GM21423 (cell line): ENCODE measurements at regions not wholly inside any gene's neighbourhood (a gene's known extent, or its start where the extent isn't known, plus 50 kb on each side); places are given as distances from the start of the nearest gene placed in this dataset.

Experiments used
- ATAC-seq: cut with Tn5 transposase; IDR thresholded peaks from one replicate; pipeline ENCODE4 v1.9.1; 2021; ENCODE audit warnings: mild to moderate bottlenecking, moderate library complexity; ENCODE audit not compliant: unreplicated experiment

DNA sequence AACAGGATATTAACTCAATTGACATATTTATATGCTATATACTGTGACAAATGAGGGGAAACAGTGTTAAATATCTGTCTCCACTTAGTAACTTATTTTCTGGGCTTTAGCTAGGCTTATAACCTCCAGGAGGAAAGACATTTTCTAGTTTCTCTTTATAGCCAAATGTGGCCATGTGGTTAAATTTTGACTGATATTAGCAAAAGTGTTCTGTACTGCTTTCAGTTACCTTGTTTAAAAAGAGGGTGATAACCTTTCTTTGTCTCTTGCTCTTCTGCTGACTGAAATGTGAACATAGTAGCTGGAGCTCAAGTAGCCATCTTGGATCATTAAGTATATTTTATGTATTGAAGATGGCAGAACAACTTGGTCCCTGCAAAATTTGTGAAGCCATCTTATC lies 253.7 kb downstream of the PDHA2 start:
- peak; percentile 46 for ATAC-seq

DNA sequence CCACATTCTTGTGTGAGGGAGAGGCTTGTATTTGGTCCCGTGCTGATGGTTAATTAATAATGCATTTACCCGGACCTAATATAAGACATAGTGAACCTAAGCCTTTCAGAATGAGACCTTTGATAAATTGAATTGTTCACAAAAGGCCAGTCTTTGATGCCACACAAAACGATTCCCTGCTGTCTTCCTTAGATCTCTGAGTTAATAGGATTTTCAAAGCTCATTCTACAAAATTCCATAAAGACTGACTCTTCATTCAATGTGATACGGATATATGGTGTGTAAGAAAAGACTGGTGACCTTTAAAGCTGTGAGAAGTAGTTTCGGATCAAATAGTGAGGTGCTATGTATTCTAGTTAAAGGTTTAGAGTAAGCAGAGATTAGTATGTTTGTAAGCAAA lies 254.3 kb downstream of the PDHA2 start:
- no peak for ATAC-seq

DNA sequence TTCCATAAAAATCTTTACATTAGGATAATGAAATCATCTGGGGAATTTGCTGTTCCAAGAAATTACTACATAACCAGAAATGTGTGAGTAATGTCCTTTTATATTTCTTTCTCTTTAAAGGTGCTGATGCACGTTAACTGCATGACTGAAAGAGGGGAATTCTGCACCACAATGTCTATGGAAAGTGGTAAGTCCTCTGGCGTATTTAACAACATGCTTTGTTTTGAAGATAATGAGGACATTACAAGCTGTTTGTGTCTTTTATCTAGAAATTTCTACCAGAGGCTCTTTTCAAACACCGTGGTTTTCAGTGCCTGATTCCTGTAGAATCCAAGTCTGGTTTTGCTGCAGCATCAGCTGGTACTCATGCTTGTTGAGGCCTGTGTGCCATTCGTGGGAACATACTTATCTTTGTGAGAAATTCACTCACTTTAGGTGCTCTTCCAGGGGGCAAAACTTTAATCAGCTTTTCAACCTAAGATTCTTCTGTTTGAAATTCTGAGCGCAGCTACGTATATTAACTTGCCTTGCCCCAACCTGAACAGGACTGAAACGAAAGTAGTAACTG lies 257.2 kb downstream of the PDHA2 start:
- no peak for ATAC-seq

DNA sequence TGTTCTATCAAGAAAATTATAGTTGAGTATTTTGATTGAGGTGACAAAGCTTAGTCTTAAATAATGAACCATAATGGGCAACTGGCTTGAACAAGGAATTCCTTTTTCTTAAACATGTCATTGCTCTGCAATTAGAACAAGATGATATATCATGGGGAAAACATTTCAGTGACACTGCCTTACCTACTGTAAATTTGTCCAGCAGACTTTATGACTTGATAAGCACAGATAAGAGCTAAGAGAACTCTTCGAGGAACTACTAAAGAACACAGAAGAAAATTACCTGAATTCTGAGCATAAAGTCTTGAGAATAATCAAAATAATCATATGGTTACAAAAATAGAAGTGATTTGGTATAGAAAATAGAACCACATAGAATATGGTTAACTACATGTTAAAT lies 257.8 kb downstream of the PDHA2 start:
- no peak for ATAC-seq

DNA sequence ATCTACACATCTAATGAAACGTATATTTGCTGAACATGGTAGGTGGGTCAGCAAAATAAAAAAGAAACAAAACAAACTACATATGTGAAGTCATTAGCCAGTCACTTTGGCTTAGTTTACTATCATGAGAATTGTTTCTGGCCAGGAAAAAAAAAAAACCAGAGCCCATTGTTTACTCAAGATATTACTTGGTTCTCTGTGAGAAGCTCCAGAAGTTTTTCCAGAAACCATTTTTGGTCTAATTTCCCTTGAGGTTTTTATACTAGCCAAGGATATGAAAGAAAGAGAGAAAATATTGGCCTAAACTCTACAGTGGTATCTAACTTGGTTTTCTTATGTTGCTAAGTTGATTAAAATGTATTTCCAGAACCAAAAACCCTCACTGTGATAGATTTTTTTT lies 259.1 kb downstream of the PDHA2 start:
- no peak for ATAC-seq

DNA sequence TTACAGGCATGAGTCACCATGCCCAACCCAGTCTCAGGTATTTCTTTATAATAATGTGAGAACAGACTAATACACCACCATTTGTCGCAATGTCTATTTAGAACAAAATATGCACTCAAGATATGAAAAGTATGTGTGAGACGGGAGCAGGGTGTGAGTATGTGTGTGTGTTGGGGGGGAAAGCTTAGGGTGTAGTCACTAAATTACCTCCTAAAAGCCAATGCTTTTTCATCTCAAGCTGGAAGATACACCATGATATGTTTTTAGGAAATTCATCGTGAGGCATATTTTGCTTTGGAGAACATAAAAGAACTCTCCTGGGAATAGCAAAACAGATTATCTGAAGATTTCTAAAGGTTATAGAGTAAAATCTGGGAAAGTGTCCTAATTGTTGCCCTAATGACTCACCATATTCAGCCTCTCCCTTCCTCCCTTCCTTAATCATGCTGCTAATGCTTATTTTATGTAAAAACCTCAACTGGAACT lies 262.7 kb downstream of the PDHA2 start:
- ATAC-seq, result no peak

DNA sequence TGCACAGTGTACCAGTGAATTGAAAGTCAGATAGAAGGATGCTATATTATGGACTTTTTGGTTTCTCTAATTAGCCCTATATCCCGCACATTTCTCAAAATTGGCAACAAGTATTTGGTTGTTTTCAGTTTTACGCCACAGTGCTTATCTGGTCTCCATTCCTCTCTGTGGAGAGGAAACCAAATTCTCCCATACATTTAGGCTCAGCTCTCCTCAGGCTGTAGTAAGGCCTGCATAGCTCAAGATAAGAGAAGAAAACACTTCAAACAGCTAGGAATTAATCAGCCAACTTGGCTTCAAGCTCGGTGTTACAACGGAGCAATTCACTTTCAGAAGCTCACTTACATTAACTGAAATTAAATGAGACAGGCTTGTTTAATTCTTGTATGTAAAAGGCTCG lies 263.2 kb downstream of the PDHA2 start:
- no peak for ATAC-seq

DNA sequence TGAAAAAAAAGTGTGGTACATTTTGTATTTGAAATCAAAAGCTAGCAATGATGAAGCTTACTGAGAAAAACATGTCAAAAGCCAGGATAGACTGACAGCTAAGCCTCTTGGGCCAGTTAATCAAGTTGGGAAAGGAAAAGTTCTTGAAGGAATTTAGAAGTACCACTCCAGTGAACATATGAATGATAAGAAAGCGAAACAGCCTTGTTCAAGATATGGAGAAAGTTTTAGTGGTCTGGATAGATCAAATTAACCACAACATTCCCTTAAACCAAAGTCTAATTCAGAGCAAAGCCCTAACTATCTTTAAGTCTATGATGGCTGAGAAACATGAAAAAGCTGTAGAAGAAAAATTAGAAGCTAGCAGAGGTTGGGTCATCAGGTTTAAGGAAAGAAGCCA lies 268.3 kb downstream of the PDHA2 start:
- ATAC-seq, result no peak

DNA sequence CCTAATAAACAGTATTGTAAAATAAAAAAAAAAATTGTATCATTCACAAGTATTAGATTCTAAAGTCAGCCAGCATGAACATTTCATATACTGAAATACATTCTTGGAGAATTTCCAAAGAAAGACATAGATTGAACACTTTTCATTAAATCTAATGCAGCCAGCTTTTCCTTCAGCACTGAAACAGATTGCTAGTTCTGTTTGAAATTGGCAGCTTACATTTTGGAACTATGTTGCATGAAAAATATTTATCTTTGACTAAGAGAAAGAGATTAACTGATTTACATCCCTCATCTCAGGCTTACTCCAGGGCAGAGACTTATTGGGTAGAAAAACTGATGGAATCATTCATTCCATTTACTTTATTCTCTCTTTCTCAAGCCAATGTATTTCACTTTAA lies 272.7 kb downstream of the PDHA2 start:
- no peak for ATAC-seq

DNA sequence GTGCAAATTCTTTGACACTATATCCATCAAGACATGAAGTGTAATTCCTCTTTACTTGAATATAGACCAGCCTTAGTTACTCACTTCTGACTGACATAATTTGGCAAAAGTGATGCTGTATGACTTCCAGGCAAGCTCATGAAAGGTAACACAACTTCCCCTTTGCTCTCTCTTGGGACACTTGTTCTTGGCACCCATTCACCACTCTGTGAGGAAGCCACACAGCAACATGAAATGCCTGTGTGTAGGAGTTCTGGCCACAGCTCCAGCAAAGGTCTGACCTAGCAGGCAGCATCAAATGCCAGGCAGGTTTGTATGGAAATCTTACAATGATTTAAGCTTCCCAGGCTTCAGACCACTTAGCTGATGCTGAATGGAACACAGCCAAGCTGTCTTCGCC lies 280.3 kb downstream of the PDHA2 start:
- ATAC-seq, result no peak

DNA sequence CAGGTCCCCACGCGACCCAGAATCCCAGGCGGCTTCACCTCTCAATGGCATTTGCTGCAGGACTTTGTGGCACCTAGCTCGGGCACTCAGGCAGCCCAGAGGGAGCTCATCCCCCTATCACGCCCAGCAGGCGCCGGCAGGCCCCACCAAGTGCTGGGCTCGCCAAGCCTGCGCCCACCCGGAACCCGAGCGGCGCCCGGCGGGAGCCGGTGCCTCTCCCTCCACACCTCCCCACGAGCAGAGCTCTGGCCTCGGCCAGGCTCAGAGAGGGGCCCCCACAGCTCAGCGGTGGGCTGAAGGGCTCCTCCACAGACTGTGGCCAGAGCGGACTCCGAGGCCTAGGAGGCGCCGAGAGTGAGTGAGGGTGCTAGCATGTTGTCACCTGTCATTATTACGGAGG lies 286.3 kb downstream of the PDHA2 start:
- ATAC-seq, result no peak

DNA sequence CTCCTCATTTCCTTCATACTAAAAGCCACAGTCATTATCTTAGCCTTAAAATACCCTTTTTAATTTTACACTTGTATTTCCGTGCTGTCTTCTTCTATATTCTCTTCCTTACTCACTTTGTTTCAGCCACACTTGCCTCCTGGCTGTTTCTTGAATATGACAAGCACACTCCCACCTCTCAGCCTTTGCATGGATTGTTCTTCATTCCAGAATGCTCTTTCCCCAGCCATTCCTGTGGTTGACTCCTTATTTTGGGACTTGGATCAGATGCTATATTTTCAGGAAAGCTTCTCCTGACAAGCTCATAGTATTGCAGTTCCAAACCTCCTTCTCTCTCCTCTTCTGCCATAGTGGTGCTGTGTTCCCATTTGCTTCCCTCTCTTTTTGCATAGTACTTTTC lies 291.3 kb downstream of the PDHA2 start:
- no peak for ATAC-seq

DNA sequence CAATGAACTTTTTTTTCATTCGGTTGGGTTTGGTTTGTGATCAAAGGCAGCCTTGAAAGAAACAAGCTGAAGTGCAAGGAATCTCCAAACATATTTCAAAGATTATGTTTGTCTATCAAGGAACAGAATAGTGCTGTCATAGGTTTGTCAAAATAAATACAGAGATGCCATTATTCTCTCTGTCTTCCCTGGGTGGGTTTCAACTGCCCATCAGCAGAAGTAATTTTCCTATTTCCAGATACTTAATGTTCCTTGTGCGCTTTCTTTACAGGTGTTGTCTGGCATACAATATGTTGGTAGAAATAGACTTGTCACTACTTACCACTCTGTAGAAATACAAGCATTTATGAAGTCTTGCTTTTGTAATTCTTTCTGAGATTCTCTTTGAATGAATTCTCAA lies 294.9 kb downstream of the PDHA2 start:
- ATAC-seq, result no peak

DNA sequence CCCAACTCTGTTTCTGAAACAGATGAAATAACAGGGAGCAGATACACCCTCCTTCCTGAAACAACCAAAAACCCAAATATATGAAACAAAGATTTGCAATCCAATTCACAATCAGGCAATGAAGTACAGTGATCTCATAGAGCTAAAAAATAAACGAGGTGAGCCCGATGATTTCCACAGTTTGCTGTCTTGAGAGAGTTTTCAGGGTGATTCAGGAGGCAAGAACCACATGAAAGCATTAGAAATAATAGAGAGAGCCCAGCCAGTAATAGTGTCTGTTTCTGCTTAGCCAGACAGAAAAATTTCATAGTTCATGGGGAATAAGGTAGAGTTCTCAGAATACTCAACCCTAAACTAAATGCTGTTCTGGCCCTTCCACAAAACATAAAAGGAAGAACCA lies 296.2 kb downstream of the PDHA2 start:
- ATAC-seq, result no peak

DNA sequence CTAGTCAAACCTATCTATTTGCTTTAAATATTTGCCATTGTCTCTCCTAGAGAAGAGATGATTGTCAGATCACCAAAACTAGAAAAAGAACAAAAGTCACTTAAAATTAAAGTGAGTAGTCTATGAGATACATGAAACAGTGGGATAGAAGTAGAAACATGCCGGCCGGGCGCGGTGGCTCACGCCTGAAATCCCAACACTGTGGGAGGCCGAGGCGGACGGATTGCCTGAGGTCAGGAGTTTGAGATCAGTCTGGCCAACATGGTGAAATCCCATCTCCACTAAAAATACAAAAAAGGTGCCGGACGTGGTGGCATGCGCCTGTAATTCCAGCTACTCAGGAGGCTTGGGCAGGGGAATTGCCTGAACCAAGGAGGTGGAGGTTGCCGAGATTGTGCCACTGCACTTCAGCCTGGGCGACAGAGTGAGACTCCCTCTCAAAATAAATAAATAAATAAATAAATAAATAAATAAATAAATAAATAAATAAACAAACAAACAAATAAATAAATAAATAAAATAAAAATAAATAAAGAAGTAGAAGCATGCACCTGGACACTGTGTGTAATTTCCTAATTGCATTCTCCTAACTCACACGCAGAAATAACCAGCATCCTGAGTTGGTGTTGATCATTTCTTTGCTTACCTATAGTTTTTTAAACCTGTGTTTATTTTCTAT lies 299.5 kb downstream of the PDHA2 start:
- no peak for ATAC-seq

DNA sequence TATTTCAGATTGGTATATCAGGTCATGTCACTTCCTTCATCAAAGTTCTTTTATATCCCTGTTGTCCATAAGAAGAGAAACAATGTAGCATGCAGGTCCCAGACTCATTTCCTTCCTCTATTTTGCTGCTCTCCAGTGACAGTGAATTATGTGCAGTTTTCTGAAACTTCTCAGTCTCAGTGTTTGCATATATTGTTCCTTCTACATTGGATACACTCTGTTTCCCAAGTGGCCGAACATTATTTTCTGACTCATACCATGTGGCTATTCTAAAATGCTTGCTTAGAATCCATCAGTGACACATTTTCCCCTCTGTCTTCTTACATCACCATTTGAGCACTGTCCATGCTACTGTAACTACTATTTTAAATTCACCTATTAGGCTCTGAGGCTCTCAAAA lies 305.7 kb downstream of the PDHA2 start:
- no peak for ATAC-seq

DNA sequence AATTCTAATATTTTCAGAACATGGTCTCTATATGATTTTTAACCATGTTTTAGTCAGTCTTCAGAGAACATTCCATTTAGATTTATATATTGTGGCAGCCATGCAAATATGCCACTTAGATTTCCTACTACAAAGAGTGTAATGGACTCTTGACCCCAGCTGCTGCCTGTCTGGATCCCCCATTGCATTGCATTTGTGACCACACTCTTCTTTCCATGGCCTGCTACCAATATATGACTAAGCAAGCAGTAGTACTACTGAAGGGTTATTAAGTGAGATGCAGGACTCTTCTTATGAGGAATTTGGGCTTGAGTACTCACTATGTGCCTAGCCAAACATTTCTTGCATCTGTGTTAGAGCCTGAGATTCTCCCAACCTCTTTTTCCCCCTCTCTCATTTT lies 306.8 kb downstream of the PDHA2 start:
- ATAC-seq, result no peak

DNA sequence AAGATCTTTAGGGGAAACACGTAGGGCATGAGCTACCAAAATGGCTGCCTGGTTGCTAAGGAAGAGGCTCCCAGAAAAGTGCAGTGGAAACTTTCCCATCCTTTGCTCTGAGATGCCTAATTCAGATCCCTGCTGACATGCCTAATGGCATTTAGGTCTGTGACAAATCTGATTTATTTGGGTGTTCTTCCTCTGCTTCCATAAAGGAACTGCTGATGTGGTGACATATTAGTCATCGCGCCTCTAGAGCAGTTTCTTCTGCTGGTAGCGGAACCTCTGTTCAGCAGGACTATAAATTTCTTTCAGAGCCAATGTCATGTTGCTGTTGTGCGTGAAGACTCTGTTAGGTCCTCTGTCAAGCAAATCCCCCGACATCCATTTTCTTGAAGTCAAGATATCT lies 310.0 kb downstream of the PDHA2 start:
- no peak for ATAC-seq

DNA sequence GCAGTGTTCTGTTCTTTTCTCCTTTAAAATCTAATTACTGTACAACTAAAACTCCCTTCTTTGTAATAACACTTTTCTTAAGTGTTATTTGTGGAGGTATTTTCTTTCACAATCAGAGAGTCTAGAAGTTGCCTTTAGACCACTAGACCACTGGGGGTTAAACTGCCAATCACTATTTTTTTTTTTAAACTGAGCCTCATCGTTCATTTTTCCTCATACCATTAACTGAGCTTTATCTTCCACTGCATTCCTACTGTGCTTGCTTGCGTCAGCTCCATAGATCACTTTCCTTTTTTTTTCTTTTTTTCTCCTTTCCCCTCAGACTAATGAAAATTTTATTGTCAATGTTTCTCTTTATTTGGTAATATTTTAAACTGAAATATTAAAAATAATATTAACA lies 310.6 kb downstream of the PDHA2 start:
- ATAC-seq, result no peak

DNA sequence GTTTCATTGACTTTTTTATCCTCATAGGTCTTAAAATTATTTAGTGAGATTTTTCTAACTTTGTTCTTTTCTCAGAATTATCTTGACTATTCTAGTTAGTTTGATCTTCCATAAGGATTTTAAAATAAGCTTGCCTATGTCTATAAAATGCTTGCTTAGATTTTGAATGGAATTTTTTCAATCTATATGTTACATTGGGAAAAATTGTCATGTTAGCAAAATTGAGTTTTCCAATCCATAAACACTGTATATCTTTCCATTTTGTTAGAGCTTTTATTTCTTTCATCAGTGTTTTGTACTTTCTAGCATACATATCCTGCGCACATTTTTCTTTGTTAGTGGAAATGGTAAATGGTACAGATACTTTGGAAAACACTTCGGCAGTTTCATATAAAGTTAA lies 312.9 kb downstream of the PDHA2 start:
- ATAC-seq, result no peak

DNA sequence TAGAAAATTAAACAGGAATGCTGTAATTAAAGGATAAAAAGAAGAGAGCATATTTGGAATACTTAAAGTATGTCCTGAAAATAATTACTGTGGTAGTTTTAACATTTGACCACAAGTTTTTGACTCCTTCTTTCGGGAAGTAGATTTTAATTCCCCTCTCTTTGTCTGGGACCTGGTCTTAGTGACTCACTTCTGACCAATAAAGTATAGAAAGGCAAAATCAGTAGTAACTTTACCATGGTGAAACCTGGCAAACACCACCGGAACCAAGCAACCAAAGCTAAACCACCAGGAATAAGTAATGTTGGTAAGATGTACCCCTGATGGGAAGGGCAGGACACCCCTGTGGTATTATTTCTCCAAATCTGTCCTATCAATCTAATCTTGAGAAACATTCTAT lies 314.8 kb downstream of the PDHA2 start:
- ATAC-seq, result no peak

DNA sequence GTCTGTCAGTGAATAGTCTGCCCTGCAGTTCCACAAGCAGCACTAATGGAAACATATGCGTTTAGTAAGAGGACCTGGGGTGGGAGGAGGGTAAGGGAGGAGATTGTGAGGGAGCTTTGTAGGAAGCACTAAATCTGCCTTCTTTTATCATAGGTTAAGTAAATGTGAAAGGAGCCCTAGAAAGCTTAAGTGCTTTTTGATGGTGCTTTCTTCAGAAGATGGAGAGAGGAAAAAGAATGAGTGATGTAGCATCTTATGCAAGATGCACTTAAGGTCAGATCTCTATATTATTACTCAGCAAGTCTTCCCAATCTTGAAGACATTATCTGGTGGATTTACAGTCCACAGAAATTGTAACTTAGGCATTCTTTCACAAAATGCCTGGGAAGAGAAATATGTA lies 322.7 kb downstream of the PDHA2 start:
- no peak for ATAC-seq

DNA sequence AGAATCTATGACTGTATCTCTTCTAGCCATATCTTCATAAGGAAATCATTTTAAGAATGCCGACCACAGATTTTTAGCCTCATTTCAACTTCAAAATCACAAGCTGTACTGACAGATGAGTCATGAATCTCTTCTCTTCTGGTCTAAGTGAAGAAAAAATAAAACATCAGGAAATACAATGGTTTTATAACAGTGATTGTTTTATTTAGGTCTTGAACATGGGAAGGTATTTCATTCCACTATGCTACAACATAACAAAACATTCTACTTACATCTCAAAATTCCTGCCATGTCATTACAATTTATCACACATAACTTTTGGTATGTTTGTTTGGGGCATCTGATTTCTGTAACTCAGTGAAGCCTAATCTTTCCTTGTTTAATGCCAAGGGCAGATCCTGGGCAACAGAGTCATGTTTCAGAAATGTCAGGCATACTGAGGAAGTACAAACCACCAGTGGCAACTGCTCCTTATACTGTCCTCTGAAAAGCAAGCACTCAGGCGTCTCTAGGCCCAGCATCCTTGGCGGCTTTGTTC lies 325.0 kb downstream of the PDHA2 start:
- ATAC-seq, result no peak
